Calu3 (cell line): ENCODE measurements at regions not wholly inside any gene's neighbourhood (a gene's known extent, or its start where the extent isn't known, plus 50 kb on each side); places are given as distances from the start of the nearest gene placed in this dataset.

Experiments used
- BruUV-seq: library from RNA; stranded (reverse); fragments of 400-500 nt; replicated peaks from 2 replicates; lab custom pipeline; 2021; lab: Mats Ljungman, UMichigan
- CTCF ChIA-PET: fragments of 300-600 bp; sonication (Branson Sonifier 250); formaldehyde crosslinking; loops from one replicate; lab custom pipeline; 2022; ENCODE audit warnings: antibody characterized with exemption; lab: Charles Lee
- DNase-seq: peaks from one replicate; pipeline ENCODE4 v3.0.0; 2022
- H3K27ac Mint-ChIP-seq: one replicate; pipeline ENCODE4 v1.8.0; 2022; ENCODE audit warnings: mixed read lengths; ENCODE audit not compliant: unreplicated experiment
- H3K27me3 Mint-ChIP-seq: one replicate; pipeline ENCODE4 v1.8.0; 2022; ENCODE audit warnings: mixed read lengths; ENCODE audit not compliant: unreplicated experiment
- H3K36me3 Mint-ChIP-seq: one replicate; pipeline ENCODE4 v1.8.0; 2022; ENCODE audit warnings: mild to moderate bottlenecking, moderate library complexity, mixed read lengths; ENCODE audit not compliant: insufficient read depth, unreplicated experiment
- H3K4me1 Mint-ChIP-seq: one replicate; pipeline ENCODE4 v1.8.0; 2022; ENCODE audit warnings: mild to moderate bottlenecking, low read depth, mixed read lengths; ENCODE audit not compliant: unreplicated experiment
- H3K4me3 Mint-ChIP-seq: one replicate; pipeline ENCODE4 v1.8.0; 2022; ENCODE audit warnings: mild to moderate bottlenecking, low read depth, moderate library complexity, mixed read lengths; ENCODE audit not compliant: unreplicated experiment
- H3K9me3 Mint-ChIP-seq: one replicate; pipeline ENCODE4 v1.8.0; 2022; ENCODE audit warnings: low read depth, mixed read lengths; ENCODE audit not compliant: unreplicated experiment
- CTCF ChIP-seq: fragments of 200-600 bp; IDR thresholded peaks from one replicate; pipeline ENCODE4 v1.8.0; 2022; ENCODE audit warnings: antibody characterized with exemption; ENCODE audit not compliant: unreplicated experiment
- intact Hi-C: fragments of 100-400 bp; cut with micrococcal nuclease; formaldehyde crosslinking; loops from one replicate; pipeline ENCODE4 v1.10.0; 2022; ENCODE audit not compliant: unreplicated experiment

- intact Hi-C loops: no loop called here
- BruUV-seq: no TSS peak
- Mint-ChIP-seq H3K4me1 (no peaks in the 10 kb centered on the region), H3K9me3 (peaks cover 4% of the 10 kb centered on the region), H3K4me3 (no peak overlapping the region), H3K36me3 (no peaks in the 10 kb centered on the region), H3K27me3 (no peaks in the 10 kb centered on the region), H3K27ac (no peak overlapping the region)
- no peak for TF ChIP-seq CTCF
- CTCF ChIA-PET: no interaction called here
- no peak for DNase-seq
These were observed 316.5 kb downstream of the SOX11 start for GRCh38 chr2:6008726-6009125.

GRCh38 chr2:6010163-6010562, 318.0 kb downstream of the SOX11 start:
- Mint-ChIP-seq H3K4me1 (no peaks in the 10 kb centered on the region), H3K36me3 (no peaks in the 10 kb centered on the region), H3K27ac (no peak overlapping the region), H3K9me3 (peaks cover 4% of the 10 kb centered on the region), H3K27me3 (no peaks in the 10 kb centered on the region), H3K4me3 (no peak overlapping the region)
- CTCF ChIA-PET: no interaction called here
- no TSS peak for BruUV-seq
- intact Hi-C loops: no loop called here
- TF ChIP-seq CTCF: no peak
- no peak for DNase-seq

GRCh38 chr2:6011921-6012320, 319.7 kb downstream of the SOX11 start:
- BruUV-seq: no TSS peak
- Mint-ChIP-seq H3K4me1 (no peaks in the 10 kb centered on the region), H3K36me3 (no peaks in the 10 kb centered on the region)

GRCh38 chr2:6017736-6018286, 325.6 kb downstream of the SOX11 start:
- Mint-ChIP-seq H3K27me3 (no peaks in the 10 kb centered on the region), H3K9me3 (peaks cover 8% of the 10 kb centered on the region), H3K4me3 (no peak overlapping the region), H3K27ac (no peak overlapping the region), H3K36me3 (no peaks in the 10 kb centered on the region), H3K4me1 (no peaks in the 10 kb centered on the region)
- DNase-seq: no peak
- TF ChIP-seq CTCF: no peak
- intact Hi-C loops: no loop called here
- CTCF ChIA-PET: no interaction called here
- BruUV-seq: no TSS peak

More at GRCh38 chr2:6011921-6012320, 319.7 kb downstream of the SOX11 start:
- no peak overlapping the region for H3K4me3 Mint-ChIP-seq
- no peaks in the 10 kb centered on the region for H3K27me3 Mint-ChIP-seq
- intact Hi-C loops: no loop called here
- peaks cover 3% of the 10 kb centered on the region for H3K9me3 Mint-ChIP-seq
- no peak for DNase-seq
- CTCF ChIA-PET: no interaction called here
- TF ChIP-seq CTCF: no peak
- no peak overlapping the region for H3K27ac Mint-ChIP-seq
